ENCODE measurements at regions not wholly inside any gene's neighbourhood (a gene's known extent, or its start where the extent isn't known, plus 50 kb on each side); places are given as distances from the start of the nearest gene placed in this dataset.

DNA sequence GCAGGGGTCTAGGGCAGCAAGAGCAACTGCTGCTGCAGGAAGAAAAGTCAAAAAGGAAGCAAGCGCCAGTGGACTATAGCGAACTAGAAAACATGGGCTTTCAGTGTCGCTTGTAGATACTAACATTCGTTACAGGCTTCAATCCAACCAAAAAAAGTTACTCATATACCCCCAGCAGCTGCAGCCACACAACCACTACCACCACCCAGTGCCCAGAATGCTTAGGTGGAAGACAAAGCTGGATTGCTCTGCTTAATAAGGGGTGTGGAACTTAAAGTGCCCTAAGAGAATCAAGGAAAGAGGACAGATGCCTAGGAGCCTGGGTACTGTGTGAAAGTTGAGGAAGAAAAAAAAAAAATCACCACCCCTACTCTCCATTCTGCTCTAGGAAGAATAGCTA is 203.6 kb downstream of the ELAVL2 start:
- ATAC-seq (no peak), DNase-seq (no peak)
- Mint-ChIP-seq H3K27ac (no peak overlapping the region), H3K36me3 (ENCODE audit: low read depth) (no peaks in the 10 kb centered on the region), H3K4me3 (no peak overlapping the region), H3K4me1 (no peaks in the 10 kb centered on the region), H3K27me3 (no peaks in the 10 kb centered on the region), H3K9me3 (ENCODE audit: low read depth) (no peaks in the 10 kb centered on the region)
- CTCF ChIA-PET: no interaction called here
- intact Hi-C loops (cut with DNase I, micrococcal nuclease): no loop called here
- POLR2A ChIA-PET: no interaction called here

DNA sequence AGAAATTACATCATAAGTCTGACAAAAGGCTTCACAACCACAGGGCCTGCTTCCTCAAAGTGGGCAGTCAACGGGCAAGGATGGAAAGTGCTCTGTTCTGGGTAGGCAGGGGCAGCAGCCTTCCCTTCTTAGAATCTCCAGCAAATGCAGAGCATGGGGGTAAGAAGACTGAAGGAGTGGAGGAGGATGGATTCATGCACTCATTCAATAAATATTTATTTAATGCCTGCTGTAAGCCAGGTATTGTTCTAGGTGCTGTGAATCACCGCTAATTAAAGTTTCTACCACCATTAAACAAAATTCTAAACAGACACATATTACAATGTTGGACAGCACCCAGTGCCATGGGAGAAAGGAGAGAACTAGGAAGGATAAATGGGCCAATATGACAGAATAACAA is 195.6 kb downstream of the ELAVL2 start:
- H3K4me3 Mint-ChIP-seq: no peak overlapping the region
- intact Hi-C loops (cut with DNase I, micrococcal nuclease): no loop called here
- no peak for DNase-seq
- no peaks in the 10 kb centered on the region for H3K27me3 Mint-ChIP-seq
- CTCF ChIA-PET: no interaction called here
- ATAC-seq: no peak
- H3K4me1 Mint-ChIP-seq: no peaks in the 10 kb centered on the region
- peaks cover 3% of the 10 kb centered on the region for H3K9me3 Mint-ChIP-seq (ENCODE audit: low read depth)
- H3K36me3 Mint-ChIP-seq (ENCODE audit: low read depth): no peaks in the 10 kb centered on the region
- H3K27ac Mint-ChIP-seq: no peak overlapping the region
- POLR2A ChIA-PET: no interaction called here

DNA sequence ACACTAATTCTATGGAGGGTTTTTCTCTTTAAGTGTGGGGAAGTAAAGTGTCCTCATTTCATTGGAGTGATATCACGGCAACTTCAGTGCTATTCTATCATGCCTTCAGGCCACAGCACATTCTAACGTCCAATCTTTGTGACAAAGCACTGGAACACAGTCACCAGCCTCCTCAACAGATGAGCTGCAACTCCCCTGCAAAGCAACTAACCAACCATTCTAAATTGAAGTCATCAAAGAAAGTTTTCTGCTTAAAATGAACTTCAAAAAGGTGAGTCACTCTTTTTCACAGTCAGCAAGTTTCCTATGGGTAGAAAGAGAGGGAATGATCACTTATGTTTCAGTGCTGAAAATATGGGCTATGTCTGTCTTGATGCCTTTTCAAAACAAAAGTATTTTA is 190.8 kb downstream of the ELAVL2 start:
- no peaks in the 10 kb centered on the region for H3K27me3 Mint-ChIP-seq
- H3K9me3 Mint-ChIP-seq (ENCODE audit: low read depth): peaks cover 6% of the 10 kb centered on the region
- POLR2A ChIA-PET: no interaction called here
- no peaks in the 10 kb centered on the region for H3K4me1 Mint-ChIP-seq
- H3K36me3 Mint-ChIP-seq (ENCODE audit: low read depth): no peaks in the 10 kb centered on the region
- no peak overlapping the region for H3K4me3 Mint-ChIP-seq
- intact Hi-C loops (cut with DNase I, micrococcal nuclease): no loop called here
- DNase-seq (no peak), ATAC-seq (no peak)
- no peak overlapping the region for H3K27ac Mint-ChIP-seq
- CTCF ChIA-PET: no interaction called here

DNA sequence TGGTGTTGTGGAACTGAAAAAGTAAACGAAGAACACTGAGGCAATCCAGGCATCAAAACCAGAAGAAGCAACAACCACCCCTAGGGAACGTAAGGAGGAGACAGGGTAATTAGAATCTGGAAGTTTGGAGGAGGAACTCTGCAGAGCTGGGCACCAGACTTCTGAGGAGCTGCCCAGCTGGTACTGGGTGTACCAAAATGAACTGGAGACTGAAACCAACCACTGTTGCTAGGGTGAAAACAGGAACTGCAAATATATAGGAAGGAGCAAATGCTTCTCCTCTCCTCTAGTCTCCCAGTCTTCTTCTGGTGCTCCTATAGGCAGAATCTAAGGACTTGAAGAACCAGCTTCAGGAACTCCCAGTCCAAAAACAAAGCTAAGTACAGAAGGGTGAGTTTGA is 189.8 kb downstream of the ELAVL2 start:
- ChIA-PET POLR2A (no interaction called here), CTCF (no interaction called here)
- H3K27ac Mint-ChIP-seq: no peak overlapping the region
- H3K9me3 Mint-ChIP-seq (ENCODE audit: low read depth): peaks cover 6% of the 10 kb centered on the region
- DNase-seq: no peak
- no peaks in the 10 kb centered on the region for H3K27me3 Mint-ChIP-seq
- H3K4me3 Mint-ChIP-seq: no peak overlapping the region
- no peak for ATAC-seq
- H3K4me1 Mint-ChIP-seq: no peaks in the 10 kb centered on the region
- H3K36me3 Mint-ChIP-seq (ENCODE audit: low read depth): no peaks in the 10 kb centered on the region
- intact Hi-C loops (cut with DNase I, micrococcal nuclease): no loop called here

DNA sequence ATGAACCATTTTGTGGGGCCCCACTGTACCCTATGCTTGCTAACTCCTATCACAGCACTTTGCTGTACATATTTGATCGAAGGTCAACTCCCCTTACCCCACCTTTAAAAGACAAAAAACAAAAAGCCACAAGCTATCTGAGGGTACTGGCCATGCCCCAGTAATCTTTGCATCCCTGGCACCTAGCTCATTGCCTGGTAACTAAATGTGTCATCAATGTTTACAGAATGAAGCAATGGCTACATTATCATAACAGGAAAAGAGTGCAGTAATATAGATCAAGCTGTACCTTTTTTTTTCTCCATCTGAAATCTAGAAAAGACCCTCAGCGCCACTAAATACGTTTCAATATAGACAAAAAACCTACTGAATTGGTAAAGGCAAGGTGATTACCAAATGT is 188.0 kb downstream of the ELAVL2 start:
- Mint-ChIP-seq H3K4me3 (no peak overlapping the region), H3K27ac (no peak overlapping the region), H3K27me3 (no peaks in the 10 kb centered on the region), H3K4me1 (no peaks in the 10 kb centered on the region), H3K36me3 (ENCODE audit: low read depth) (no peaks in the 10 kb centered on the region), H3K9me3 (ENCODE audit: low read depth) (peaks cover 4% of the 10 kb centered on the region)
- intact Hi-C loops (cut with DNase I, micrococcal nuclease): no loop called here
- ChIA-PET POLR2A (no interaction called here), CTCF (no interaction called here)
- ATAC-seq (no peak), DNase-seq (no peak)

DNA sequence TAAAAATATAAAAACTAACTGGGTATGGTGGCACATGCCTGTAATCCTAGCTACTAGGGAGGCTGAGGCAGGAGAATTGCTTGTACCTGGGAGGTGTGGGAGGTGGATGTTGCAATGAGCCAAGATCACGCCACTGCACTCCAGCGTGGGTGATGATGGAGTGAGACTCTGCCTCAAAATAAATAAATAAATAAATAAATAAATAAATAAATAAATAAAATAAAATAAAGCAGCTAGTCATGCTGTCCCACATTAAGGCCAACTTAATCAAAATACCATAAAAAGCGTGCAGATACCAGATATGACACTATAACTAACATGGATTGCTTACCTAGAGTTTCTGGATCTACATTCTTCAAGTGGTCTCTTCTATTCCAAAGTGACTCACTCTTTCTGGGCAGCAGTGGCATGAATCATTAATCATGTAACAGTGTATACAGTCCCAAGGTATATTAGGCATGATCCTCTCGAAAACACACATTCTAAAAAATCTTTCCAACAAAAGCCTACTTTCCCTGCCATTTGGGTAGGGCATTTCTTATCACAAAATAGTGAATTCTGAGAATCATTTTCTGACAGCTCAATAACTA is 187.1 kb downstream of the ELAVL2 start:
- H3K27ac Mint-ChIP-seq: no peak overlapping the region
- no peak overlapping the region for H3K4me3 Mint-ChIP-seq
- ATAC-seq (no peak), DNase-seq (no peak)
- H3K9me3 Mint-ChIP-seq (ENCODE audit: low read depth): peaks cover 7% of the 10 kb centered on the region
- H3K27me3 Mint-ChIP-seq: no peaks in the 10 kb centered on the region
- POLR2A ChIA-PET: no interaction called here
- intact Hi-C loops (cut with DNase I, micrococcal nuclease): no loop called here
- no peaks in the 10 kb centered on the region for H3K4me1 Mint-ChIP-seq
- CTCF ChIA-PET: interaction anchor here (0.6 kb wide), 1 partner anchor 42 kb away, joined by 3 read pairs; no protein-coding TSS in a partner anchor
- H3K36me3 Mint-ChIP-seq (ENCODE audit: low read depth): no peaks in the 10 kb centered on the region
